CD14-positive monocyte (primary cell): ENCODE measurements at regions not wholly inside any gene's neighbourhood (a gene's known extent, or its start where the extent isn't known, plus 50 kb on each side); places are given as distances from the start of the nearest gene placed in this dataset.
"Not testable (repeated sequence)": the region's sequence is repeated elsewhere in the genome, so short reads cannot be mapped to it uniquely, and the experiment has no call there.

Source experiments
- DNase-seq, 3 donors: peaks; one replicate each; pipeline ENCODE4 v3.0.0-alpha.2; 2011 to 2022
- H2AFZ ChIP-seq: 2 replicates; pipeline ENCODE4 v1.6.0; 2012; ENCODE audit warnings: mild to moderate bottlenecking, low read depth, low read length, inconsistent platforms; ENCODE audit not compliant: insufficient read depth, poor library complexity, severe bottlenecking
- H3K27ac ChIP-seq, 2 donors: 1 replicate in 1 of 2; 2 replicates in 1 of 2; pipeline ENCODE4 v1.5.1; 2012 to 2013; ENCODE audit warnings: low read length in 2 of 2, control low read depth in 1 of 2, inconsistent platforms in 1 of 2, low read depth in 1 of 2, mild to moderate bottlenecking in 1 of 2
- H3K27me3 ChIP-seq, 2 donors: one replicate each; pipeline versions ENCODE4 v1.6.0 to v1.6.1; 2011 to 2013; ENCODE audit warnings: low read length in 2 of 2; ENCODE audit not compliant: control insufficient read depth in 2 of 2, insufficient read depth in 2 of 2
- H3K36me3 ChIP-seq, 2 donors: replicated peaks in 1 of 2; 1 replicate in 1 of 2; 2 replicates in 1 of 2; pipeline versions ENCODE4 v1.5.1 to v1.6.1; 2012 to 2013; ENCODE audit warnings: low read length in 2 of 2, control low read depth in 1 of 2, inconsistent platforms in 1 of 2, mild to moderate bottlenecking in 1 of 2; ENCODE audit not compliant: insufficient read depth in 2 of 2, control insufficient read depth in 1 of 2
- H3K4me1 ChIP-seq, 2 donors: 1 replicate in 1 of 2; 2 replicates in 1 of 2; pipeline versions ENCODE4 v1.5.1 to v1.6.1; 2012 to 2013; ENCODE audit warnings: low read length in 2 of 2, control low read depth in 1 of 2, inconsistent platforms in 1 of 2, mild to moderate bottlenecking in 1 of 2, moderate library complexity in 1 of 2; ENCODE audit not compliant: insufficient read depth in 2 of 2, control insufficient read depth in 1 of 2
- H3K4me2 ChIP-seq: replicated peaks from 2 replicates; pipeline ENCODE3; 2012; ENCODE audit warnings: low read length, moderate library complexity, mild to moderate bottlenecking; ENCODE audit not compliant: poor library complexity, severe bottlenecking; ENCODE audit errors: extremely low read depth
- H3K4me3 ChIP-seq, 3 experiments: fragments of 200-600 bp in 1 of 3; sonication (generic) in 1 of 3; replicated peaks in 1 of 3; 1 replicate in 2 of 3; 2 replicates in 1 of 3; pipeline ENCODE4 v1.5.1; 2011 to 2013; ENCODE audit warnings: low read length in 3 of 3, mild to moderate bottlenecking in 3 of 3, control low read depth in 2 of 3, low read depth in 2 of 3, inconsistent platforms in 1 of 3, moderate library complexity in 1 of 3
- H3K79me2 ChIP-seq: 2 replicates; pipeline ENCODE4 v1.6.0; 2012; ENCODE audit warnings: mild to moderate bottlenecking, control low read depth, inconsistent platforms, low read length, moderate library complexity; ENCODE audit not compliant: insufficient read depth
- H3K9ac ChIP-seq: 2 replicates; pipeline ENCODE4 v1.6.0; 2017; ENCODE audit warnings: low read length, mild to moderate bottlenecking; ENCODE audit not compliant: insufficient read depth, poor library complexity, severe bottlenecking
- H3K9me3 ChIP-seq, 2 donors: replicated peaks in 1 of 2; 1 replicate in 1 of 2; 2 replicates in 1 of 2; pipeline versions ENCODE4 v1.5.1 to v1.6.1; 2012 to 2013; ENCODE audit warnings: low read length in 2 of 2, control low read depth in 1 of 2; ENCODE audit not compliant: control insufficient read depth in 1 of 2, insufficient read depth in 1 of 2
- H4K20me1 ChIP-seq: 2 replicates; pipeline ENCODE4 v1.6.0; 2012; ENCODE audit warnings: mild to moderate bottlenecking, low read length, control low read depth, moderate library complexity; ENCODE audit not compliant: insufficient read depth
- H3K27ac Mint-ChIP-seq, 7 donors: one replicate each; pipeline ENCODE4 v1.8.0; 2020; ENCODE audit warnings: mild to moderate bottlenecking in 7 of 7, mixed read lengths in 7 of 7, moderate library complexity in 6 of 7, inconsistent platforms in 2 of 7
- H3K27me3 Mint-ChIP-seq, 3 donors: one replicate each; pipeline ENCODE4 v1.8.0; 2021 to 2022; ENCODE audit warnings: low read depth in 3 of 3, mild to moderate bottlenecking in 3 of 3, mixed read lengths in 3 of 3, moderate library complexity in 3 of 3, inconsistent platforms in 1 of 3
- H3K36me3 Mint-ChIP-seq, 2 donors: one replicate each; pipeline ENCODE4 v1.8.0; 2020; ENCODE audit warnings: mixed read lengths in 2 of 2, inconsistent platforms in 1 of 2, mild to moderate bottlenecking in 1 of 2
- H3K4me1 Mint-ChIP-seq: one replicate; pipeline ENCODE4 v1.8.0; 2020; ENCODE audit warnings: mild to moderate bottlenecking, mixed read lengths
- H3K4me3 Mint-ChIP-seq, 2 donors: one replicate each; pipeline ENCODE4 v1.8.0; 2020; ENCODE audit warnings: mild to moderate bottlenecking in 2 of 2, mixed read lengths in 2 of 2, moderate library complexity in 1 of 2
- H3K9me3 Mint-ChIP-seq, 7 donors: one replicate each; pipeline ENCODE4 v1.8.0; 2020 to 2022; ENCODE audit warnings: mixed read lengths in 7 of 7, mild to moderate bottlenecking in 6 of 7, moderate library complexity in 6 of 7, inconsistent platforms in 2 of 7
- CTCF ChIP-seq: fragments of 200-600 bp; IDR thresholded peaks from one replicate; pipeline ENCODE4 v1.8.0; 2022; ENCODE audit warnings: antibody characterized with exemption, mild to moderate bottlenecking
- WGBS: methylation state at CpG from one replicate; pipeline ENCODE4 v1.1.5; 2013; ENCODE audit warnings: missing lambda C conversion rate; ENCODE audit not compliant: insufficient coverage; 5-methylcytosine and 5-hydroxymethylcytosine counted together
- intact Hi-C, 2 donors: fragments of 100-400 bp; cut with micrococcal nuclease; formaldehyde crosslinking; loops; one replicate each; pipeline versions ENCODE4 v1.15.0 to v1.15.1; 2023

- no CpG with 5 or more reads among the region's 4 CpGs for WGBS
- H3K4me1 ChIP-seq: no peaks in the 10 kb centered on the region
- no peak overlapping the region for H3K4me3 ChIP-seq
- DNase-seq: no peak
- H3K27me3 Mint-ChIP-seq: peaks cover 2 to 3% (median 3%) of the 10 kb centered on the region in 3 donors
- no peaks in the 10 kb centered on the region for H3K27me3 ChIP-seq
- no peaks in the 10 kb centered on the region for H3K36me3 ChIP-seq
- TF ChIP-seq CTCF: no peak
- H3K9ac ChIP-seq: no peak overlapping the region
- no peaks in the 10 kb centered on the region for H3K36me3 Mint-ChIP-seq
- H2AFZ ChIP-seq: no peak overlapping the region
- H3K79me2 ChIP-seq: no peaks in the 10 kb centered on the region
- H4K20me1 ChIP-seq: no peaks in the 10 kb centered on the region
- H3K4me2 ChIP-seq: no peak overlapping the region
- H3K27ac ChIP-seq: no peak overlapping the region
- H3K9me3 Mint-ChIP-seq: peaks cover 0 to 8% (median 3%) of the 10 kb centered on the region in 7 donors
- no peak overlapping the region for H3K27ac Mint-ChIP-seq
- peaks cover 0 to 2% of the 10 kb centered on the region in 2 donors for H3K9me3 ChIP-seq
- H3K4me1 Mint-ChIP-seq: no peaks in the 10 kb centered on the region
- intact Hi-C loops: no loop called here
- no peak overlapping the region for H3K4me3 Mint-ChIP-seq
Measured at GRCh38 chr6:121555201-121555600, 119.8 kb downstream of the GJA1 start.

- WGBS: no CpG with 5 or more reads among the region's 3 CpGs
Measured at GRCh38 chr6:121556149-121556548, 120.7 kb downstream of the GJA1 start.

More at GRCh38 chr6:121556149-121556548, 120.7 kb downstream of the GJA1 start:
- H3K4me2 ChIP-seq, H3K27ac Mint-ChIP-seq, intact Hi-C loops, H3K9me3 ChIP-seq, H3K4me3 Mint-ChIP-seq, H3K4me1 Mint-ChIP-seq, H3K27me3 Mint-ChIP-seq, H3K36me3 Mint-ChIP-seq, H3K27me3 ChIP-seq, H4K20me1 ChIP-seq, H3K36me3 ChIP-seq, H3K27ac ChIP-seq, H3K9ac ChIP-seq, H3K4me3 ChIP-seq, H3K79me2 ChIP-seq, H3K4me1 ChIP-seq, H3K9me3 Mint-ChIP-seq, H2AFZ ChIP-seq, DNase-seq: not testable (repeated sequence)
